GM18499 (cell line): ENCODE measurements at regions not wholly inside any gene's neighbourhood (a gene's known extent, or its start where the extent isn't known, plus 50 kb on each side); places are given as distances from the start of the nearest gene placed in this dataset.
"Not testable (repeated sequence)": the region's sequence is repeated elsewhere in the genome, so short reads cannot be mapped to it uniquely, and the experiment has no call there.

Source experiments
- ATAC-seq: cut with Tn5 transposase; IDR thresholded peaks from one replicate; pipeline ENCODE4 v1.9.1; 2021; ENCODE audit warnings: moderate number of reproducible peaks; ENCODE audit not compliant: insufficient read depth, unreplicated experiment

DNA sequence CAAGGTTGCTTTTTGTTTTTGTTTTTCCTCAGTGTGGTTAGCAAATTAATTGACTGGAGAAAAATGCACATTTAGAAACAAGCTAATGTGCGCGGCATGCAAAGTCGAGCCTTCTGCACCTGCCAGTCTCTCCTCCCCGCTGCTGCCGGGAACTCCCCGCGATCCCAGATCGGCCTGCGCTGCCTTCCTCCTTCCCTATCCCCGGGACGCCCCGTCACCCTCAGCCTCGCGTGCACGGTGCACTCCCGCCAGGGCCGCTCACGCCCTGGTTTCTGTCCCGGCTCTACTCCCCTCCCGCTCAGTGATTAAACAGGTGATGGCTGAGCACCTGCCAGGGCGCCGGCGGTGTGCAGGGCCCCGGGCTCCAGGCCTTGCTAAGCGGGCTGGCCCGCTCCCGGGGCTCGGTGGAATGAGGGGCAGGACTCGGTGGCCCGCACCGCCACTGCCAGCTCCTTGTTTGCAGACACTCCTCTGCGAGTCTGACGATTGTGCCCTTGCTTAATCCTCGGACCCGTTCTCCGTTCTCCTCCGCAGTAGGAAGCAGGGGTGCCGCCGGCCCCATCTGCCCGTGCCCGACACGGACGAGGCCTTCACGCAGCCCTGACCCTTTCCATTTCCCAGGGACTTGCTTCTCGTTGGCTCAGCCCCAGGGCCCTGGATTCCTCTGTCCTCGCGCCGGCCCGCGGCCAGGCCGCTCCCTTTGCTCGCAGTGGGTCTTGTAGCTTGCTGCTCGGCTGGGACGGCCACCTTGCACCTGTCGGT, 143.4 kb downstream of the TRIML1 start:
- no peak for ATAC-seq

DNA sequence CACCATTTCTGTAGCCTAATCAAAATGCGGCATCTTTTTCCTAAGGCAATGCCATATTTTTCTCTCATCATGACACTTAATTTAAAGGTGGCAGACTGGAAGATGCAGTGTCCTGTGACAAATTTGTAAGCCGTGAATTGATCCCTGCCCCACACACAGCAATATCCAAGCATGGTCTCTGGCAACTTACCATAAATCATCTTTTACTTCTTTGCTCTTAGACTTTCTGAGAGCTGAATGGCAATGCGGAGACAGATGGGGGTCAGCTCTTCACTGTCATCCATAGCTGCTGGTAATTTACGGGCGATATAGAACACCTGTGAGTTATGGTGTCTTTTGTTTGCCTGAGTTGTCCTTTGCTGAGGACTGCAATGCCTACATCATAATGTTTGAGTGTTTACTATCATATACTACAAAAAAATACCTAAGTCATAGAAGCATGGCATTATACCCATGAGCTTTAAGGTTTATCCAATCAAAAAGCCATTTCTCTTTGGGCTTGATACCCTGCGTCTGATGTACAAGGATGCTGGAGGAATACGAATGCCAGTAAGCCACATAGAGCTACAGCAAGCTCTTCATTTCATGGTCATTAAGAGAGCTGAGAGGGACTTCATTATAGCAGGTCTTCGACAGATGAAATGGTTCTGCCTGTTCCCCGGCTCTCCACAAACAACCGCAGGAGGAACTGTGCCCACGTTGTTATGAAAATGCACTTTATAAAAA, 148.1 kb downstream of the TRIML1 start:
- ATAC-seq = no peak

DNA sequence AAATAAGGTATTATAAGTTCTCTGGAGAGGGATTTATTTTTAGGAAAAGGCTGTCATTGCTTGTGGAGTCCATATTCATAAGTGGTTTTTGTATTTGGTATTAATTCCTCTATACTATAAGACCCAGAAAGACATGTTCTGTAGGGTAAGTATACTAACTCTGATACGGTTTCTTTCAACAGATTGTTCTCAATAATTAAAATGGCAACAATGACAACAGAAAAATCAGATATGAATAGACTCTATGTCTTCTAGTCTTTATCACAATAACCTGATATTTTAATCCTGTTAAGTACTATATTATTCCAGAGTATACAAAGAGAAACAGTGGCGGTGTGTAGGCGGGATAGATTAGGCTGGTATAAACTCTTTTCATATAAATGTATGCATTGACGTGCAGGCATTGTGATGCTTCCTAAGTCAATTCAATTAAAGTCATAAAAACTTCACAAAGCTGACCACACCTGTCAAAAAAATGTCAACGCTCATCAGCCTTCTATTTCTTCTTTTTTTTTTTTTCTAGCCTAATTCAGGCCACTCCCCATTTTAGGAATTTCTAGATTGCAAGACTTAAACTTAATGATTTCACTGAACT, 150.4 kb downstream of the TRIML1 start:
- no peak for ATAC-seq

DNA sequence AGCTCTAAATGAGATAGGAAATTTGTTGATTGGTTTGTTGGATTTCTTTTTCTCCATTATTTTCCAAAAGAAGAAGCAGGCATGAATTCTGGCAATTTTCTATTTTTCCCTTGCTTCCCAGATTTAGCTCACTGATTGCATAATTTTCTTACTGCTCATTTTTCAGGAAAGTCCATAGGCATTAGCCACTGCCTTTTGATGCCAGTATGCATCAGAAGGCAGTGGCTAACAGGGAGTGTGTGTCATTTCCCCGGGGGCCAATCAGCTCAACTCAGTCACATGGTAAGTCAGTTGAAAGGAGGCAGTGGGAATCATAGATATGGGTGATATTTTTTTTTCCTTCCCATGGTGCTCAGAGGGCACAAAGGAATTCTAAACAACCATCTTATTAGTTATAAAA, 156.7 kb downstream of the TRIML1 start:
- ATAC-seq = no peak

DNA sequence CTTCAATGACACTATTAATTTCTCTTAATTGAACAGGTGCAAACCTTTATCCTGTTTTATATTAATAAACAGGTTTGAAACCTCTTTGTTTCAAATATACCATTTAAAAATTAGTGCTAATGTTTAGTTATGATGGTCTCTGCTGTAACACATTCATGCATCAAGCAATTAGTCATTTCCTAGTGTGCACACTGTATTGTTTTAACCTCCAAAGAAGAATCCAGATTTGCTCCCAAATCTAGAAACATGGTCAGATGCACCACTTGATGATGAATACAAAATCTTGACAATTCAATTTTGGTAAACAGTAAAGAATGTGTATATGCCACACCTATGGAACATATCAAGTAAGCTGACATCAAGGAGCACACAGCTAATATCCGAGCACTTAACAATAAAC, 157.1 kb downstream of the TRIML1 start:
- ATAC-seq = no peak

DNA sequence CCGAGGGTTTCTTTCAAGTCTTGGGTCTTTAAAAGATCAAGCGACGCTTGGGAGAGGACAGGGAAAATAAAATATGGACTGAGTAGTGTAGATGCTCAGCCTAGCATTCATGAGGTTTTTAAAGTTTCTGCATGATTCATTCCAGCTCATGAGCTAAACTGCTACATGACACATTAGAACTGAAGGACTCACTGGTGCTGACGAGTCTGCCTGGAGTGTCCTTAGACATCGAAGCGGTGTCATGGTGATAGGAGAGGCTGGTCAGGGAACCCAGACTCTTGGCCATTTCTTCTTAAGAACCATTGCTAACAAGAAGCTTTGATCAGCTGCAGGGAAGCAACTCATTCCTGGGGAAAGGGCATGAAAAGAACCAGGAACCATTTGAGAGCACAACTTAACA, 158.6 kb downstream of the TRIML1 start:
- no peak for ATAC-seq

DNA sequence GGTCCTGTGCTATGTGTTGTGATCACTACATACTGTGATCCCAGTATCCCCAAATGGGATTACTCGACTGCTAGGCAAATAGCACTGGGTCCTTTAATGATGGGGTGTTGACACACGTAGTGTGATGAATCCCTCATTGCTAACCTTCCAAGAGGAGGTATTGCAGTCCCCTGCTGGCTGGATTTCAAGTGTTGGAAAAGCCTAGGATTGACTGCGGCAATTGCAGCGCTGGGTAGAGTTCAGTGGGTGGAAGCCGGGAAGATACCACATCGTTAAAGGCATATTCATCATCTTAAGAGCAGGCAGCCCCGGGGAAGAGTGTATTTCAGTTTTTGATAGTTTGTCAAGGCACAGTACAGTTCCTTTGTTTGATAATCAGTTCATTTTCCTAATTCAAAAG, 159.9 kb downstream of the TRIML1 start:
- no peak for ATAC-seq

DNA sequence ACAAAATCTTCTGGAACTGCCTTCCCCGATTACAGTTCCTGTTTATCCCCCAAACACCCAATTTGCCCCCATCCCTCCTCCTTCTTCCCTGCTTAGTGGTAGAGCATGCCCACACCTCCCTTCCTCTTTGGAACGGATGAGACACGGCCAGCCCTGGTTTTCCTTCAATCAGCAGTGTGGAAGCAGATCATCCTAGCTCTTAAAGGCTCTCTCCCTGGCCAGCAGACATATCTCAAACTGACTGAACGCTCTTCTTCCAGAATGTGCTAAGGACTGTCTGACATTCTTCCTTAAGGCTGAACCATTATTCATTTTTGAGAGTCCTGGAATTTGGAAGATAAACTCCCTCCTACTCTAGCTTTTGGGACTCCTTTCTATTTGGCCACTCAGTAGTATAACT, 161.1 kb downstream of the TRIML1 start:
- no peak for ATAC-seq

DNA sequence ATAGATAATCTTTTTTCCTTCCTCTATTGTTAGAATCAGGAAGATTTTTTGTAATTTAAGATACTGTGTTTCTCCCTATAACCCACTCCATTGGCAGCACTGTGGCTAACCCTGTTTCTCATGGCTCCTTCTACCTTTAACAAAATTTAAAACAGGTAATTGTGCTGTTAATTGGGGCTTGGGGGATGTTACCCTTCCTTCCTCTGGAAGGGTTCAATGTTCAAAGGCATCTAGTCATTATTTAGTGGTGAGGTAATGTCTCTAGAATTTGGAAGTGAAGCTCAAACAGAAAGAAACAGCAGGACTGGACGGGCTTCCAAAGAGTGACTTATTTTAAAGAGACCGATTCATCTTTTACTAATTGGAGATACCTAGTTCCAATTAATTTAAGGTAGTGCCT, 166.4 kb downstream of the TRIML1 start:
- no peak for ATAC-seq

DNA sequence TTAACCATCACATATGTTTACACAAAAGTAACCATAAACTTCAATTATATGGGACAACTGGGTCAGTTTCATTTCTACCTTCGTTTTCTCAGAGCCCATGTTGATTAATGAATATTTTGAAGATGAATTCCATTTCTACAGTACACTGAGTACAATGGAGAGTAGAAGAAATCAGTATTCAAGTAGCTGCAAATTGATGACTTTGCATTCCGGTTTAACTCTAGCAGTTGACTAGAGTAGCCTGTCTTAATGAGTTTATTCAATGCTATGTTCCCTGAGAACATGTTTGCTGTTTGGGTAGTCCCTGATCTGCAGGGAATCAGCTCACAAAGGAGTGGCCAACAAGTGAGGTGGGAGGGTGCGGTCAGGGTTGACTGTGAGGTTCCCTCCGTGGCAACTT, 168.3 kb downstream of the TRIML1 start:
- no peak for ATAC-seq

DNA sequence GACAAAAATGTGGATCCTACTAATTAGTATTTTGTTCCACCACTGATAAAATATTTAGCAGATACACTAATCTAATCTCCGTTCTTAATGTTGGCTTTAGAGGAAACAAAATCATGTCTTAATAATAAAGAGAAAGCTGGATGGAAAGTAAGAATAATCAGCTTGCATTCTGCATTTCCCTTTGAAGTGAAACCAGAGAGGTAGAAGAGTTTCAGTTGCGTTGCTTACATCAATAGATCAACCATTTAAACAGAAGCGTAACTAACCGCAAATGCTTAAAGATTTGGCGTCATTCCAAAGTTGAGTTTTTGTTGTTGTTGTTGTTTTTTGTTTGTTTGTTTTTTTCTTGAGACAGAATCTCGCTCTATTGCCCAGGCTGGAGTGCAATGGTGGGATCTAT, 168.9 kb downstream of the TRIML1 start:
- ATAC-seq = no peak

DNA sequence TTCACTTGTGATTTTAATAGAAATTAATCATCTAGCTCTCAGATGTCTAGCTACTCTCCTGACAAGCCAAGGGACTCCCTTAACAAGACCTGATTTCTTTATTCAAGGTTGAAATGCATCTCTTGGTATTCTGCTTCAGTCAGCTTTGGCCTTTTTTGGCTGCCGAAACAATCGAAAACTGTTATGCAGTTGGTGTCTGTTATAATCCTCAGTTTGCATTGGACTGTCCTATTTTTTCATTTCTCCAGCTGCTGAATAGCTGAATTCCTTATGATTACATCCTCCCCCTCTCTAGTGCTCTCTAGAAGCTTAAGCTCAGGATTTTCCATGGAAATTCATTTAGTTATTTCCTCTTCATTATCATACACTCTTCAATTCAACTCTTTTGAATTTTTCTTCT, 177.2 kb downstream of the TRIML1 start:
- no peak for ATAC-seq

DNA sequence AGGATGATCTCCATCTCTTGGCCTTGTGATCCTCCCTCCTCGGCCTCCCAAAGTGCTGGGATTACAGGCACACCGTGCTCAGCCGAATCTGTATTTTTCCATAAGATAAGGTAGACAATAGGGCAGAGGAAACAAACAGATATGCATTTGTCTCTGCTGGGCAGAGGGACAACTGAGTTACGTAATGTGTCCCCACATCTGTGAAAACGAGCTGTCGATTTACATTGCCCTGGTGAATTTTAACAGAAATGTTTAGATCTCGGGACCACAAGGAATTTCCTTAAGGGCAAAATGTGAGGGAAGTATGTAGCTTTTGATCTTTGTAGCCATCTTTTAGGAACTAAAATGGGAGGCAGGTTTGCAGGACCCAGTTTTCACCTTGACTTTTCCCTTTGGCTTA, 189.7 kb downstream of the TRIML1 start:
- no peak for ATAC-seq

DNA sequence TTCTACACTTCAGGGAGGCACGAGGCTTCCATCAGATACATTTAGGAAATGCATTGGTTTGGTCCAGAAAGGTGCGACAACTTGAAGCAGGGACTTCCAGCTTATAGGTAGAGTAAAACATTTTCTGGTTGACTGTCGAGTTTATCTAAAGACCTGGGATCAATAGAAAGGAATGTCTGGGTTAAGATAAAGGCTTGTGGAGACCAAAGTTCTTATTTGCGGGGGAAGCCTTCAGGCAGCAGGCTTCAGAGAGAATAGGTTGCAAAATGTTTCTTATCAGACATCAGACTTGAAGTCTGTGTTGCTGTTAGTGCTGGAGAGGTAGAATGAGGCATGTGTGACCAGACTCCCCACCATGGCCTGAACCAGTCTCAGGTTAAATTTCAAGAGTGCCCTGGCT, 190.3 kb downstream of the TRIML1 start:
- ATAC-seq = no peak

DNA sequence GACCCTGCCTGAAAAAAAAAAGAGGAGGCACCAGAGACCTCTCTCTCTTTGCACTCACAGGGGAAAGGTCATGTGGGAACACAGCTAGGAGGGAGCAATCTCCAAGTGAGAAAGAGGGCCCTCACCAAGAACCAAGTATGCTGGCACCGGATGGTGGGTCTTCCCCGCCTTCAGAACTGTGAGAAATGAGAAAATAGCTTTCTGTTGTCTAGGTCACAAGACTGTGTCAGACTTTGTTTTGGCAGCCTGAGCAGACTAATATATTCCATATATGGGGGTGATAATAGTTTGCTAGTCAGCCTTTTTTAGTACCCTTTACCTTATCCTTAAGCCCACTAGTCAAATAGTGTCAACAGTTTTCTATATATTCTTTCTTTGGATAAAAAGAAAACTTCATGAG, 193.0 kb downstream of the TRIML1 start:
- ATAC-seq = no peak

DNA sequence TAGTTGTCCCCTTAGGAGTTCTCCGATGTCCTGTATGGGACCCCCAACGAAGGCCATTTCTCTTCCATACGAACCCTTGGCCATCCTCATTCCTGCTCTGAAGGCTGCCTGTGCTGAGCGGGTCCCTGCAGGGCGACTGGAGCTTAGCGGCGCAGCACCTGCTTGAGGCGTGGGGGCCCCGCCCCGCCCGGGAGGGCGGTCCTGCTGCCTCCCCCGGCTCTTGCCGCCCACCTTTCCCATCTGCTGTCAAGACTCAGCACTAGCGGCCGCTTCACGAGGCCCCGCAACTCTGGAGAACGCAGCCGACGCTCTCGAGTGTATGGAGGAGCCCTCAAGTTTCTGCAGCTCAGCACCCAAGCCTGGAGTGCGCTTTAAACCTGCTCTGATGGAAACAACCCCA, 197.7 kb downstream of the TRIML1 start:
- ATAC-seq = no peak

DNA sequence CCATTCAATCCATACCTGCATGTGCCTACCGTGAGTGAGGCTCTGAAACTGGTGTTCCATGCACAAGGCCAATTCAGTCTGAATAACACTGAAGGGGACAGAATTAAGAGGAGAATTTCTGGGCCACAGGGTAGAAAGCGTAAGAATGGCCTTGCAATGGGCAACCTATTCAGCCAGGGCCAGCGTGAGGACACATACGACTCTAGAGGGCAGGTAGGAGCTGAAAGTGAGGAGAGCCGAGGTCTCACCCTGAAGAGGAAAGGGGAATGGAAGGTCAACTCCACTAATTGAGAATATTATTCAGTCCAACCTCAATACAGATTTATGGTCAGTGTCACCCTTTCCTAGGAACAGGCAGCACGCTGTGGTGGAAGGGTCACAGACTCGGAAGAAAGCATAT, 202.2 kb downstream of the TRIML1 start:
- no peak for ATAC-seq

DNA sequence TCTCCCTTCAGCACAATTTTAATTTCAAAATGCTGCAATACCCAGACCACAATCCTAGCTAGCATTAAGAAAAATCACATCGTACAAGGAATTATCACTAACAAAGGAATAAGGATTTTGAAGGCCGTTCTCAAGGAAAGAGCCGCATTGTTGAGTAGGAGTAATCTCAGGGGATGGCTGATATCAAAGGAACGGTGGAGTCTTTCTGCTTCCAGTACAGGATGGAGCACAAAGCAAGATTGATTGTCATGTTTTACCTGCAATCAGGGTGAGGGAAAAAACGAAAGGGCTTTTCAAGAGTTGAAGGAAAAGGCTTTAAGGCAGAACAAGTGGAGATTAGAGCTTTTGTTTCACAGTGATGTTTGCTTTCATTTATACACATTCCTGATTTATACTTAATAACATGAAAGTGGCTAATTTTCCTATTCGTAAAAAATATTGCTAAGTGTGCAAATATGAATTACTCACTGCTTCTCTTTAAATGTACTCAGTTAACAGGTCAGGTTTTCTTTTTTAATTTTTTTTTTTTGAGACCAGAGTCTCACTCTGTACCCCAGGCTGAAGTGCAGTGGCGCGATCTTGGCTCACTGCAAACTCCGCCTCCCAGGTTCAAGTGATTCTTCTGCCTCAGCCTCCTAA, 207.0 kb downstream of the TRIML1 start:
- no peak for ATAC-seq

DNA sequence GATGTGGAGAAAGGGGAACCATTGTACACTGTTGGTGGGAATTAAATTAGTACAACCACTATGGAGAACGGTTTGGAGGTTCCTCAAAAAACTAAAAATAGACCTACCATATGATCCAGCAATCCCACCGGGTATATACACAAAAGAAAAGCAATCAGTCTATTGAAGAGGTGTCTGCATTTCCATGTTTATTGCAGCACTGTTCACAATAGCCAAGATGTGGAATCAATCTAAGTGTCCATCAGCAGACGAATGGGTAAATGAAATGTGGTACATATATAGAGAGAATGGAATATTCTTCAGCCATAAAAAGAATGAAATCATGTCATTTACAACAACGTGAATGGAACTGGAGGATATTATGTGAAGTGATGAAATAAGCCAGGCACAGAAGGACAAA, 208.1 kb downstream of the TRIML1 start:
- no peak for ATAC-seq

DNA sequence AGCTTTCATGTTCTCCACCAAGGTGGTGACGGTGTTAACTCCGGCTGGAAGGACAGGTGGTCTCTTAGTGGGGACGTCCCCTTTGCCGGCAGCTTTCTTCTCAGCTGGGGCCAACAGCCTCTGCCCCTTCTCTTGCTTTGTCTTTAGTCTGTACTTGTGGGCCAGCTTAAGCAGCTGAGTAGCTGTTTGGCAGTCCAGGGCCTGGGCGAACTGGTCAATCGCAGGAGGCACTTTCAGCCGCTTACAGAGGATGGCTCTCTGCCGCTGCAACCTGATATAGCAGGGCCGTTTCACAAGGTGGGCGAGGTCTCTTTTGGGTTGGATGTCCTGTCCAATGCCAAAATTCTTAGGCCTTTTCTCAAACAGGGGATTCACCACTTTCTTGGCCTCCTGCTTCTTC, 210.3 kb downstream of the TRIML1 start:
- ATAC-seq = not testable (repeated sequence)

DNA sequence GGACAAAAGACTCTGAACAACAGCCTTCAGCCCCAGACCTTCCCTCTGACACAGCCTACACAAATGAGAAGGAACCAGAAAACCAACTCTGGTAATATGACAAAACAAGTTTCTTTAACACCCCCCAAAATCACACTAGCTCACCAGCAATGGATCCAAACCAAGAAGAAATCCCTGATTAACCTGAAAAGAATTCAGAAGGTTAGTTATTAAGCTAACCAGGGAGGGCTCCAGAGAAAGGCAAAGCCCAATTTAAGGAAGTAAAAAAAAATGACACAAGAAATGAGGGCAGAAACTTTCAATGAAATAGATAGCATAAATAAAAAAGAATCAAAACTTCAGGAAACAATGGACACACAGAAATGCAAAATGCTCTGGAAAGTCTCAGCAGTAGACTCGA, 224.0 kb downstream of the TRIML1 start:
- no peak for ATAC-seq
